ENCODE measurements at regions not wholly inside any gene's neighbourhood (a gene's known extent, or its start where the extent isn't known, plus 50 kb on each side); places are given as distances from the start of the nearest gene placed in this dataset.

DNA sequence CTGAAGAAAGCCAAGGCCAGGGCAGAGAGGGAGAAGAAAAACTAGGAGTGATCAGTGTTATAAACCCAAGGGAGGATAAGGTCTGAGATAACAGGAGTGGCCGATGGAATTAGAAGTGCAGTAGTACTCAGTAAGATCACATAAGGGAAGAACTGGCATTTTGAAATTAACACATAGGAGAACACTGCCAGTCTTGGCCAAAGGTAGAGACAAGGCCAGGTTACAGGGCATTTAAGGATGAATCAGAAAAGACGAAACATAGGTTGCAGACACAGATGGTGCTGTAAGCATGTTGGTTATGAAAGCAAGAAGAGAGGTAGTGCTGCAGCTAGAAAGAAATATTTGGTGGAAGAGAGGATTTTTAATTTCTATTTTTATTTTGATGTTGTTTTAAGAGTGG, 278.9 kb upstream of the SNX7 start:
- TF ChIP-seq, protein P1, sequence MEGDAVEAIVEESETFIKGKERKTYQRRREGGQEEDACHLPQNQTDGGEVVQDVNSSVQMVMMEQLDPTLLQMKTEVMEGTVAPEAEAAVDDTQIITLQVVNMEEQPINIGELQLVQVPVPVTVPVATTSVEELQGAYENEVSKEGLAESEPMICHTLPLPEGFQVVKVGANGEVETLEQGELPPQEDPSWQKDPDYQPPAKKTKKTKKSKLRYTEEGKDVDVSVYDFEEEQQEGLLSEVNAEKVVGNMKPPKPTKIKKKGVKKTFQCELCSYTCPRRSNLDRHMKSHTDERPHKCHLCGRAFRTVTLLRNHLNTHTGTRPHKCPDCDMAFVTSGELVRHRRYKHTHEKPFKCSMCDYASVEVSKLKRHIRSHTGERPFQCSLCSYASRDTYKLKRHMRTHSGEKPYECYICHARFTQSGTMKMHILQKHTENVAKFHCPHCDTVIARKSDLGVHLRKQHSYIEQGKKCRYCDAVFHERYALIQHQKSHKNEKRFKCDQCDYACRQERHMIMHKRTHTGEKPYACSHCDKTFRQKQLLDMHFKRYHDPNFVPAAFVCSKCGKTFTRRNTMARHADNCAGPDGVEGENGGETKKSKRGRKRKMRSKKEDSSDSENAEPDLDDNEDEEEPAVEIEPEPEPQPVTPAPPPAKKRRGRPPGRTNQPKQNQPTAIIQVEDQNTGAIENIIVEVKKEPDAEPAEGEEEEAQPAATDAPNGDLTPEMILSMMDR (IDR thresholded peaks at IDR 0.05; ENCODE audit: insufficient read depth, missing control alignments), result no peak
- FAIRE-seq (no peak), DNase-seq (ENCODE audit: insufficient read length, low spot score) (no peak)

DNA sequence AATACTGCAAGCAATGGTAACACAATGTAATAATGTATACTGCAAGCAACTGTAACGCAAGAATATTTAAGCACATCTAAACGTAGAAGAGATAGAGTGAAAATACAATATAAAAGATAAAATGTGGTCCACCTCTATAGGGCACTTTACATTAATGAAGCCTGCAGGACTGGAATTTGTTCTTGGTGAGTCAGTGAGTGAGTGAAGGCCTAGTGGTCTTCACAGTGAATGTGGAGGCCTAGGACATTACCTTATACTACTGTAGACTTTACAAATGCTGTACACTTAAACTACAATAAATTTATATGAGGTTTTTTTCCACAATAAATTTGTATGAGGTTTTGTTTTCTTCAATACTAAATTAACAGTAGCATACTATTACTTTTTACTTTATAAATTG, 287.4 kb upstream of the SNX7 start:
- FAIRE-seq (no peak), DNase-seq (ENCODE audit: insufficient read length, low spot score) (no peak)
- TF ChIP-seq, protein P1 (IDR thresholded peaks at IDR 0.05; ENCODE audit: insufficient read depth, missing control alignments), result no peak

DNA sequence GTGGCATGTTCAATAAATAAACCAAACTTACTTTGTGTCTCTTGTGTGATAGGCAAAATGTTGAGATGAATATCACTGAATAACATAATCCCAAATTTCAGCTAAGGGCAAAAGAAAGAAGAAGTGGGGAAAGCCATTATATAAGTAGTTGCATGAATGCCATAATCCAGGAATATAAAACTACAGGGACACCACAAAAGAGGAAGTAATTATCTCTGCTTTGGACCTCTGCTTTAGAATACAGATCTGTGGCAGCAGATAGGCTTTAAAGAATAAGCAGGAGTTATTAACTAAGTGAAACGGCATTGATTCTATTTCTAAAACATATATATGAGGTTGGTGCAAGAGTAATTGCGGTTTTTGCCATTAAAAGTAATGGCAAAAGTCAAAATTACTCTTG, 288.5 kb upstream of the SNX7 start:
- TF ChIP-seq, protein P1 (IDR thresholded peaks at IDR 0.05; ENCODE audit: insufficient read depth, missing control alignments), result no peak
- no peak for FAIRE-seq

DNA sequence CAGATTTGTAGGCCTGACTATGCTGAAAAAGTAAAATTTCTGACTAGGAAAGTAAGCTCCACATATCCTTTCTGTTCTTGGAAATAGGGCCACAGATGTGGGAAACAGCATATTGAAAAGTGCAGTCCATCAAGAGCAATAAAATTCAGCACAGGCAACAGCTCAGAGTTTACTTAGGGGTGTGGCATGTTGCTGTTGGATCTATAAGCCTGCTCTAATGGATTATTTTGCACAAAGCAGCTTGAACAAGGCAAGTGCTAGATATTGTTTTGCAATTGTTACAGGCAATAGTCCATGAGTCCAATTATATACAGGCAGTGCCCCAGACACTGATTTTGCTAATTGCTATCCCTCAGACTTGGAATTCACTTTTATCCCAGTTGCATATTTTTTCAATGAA, 289.8 kb upstream of the SNX7 start:
- TF ChIP-seq, protein P1 (IDR thresholded peaks at IDR 0.05; ENCODE audit: insufficient read depth, missing control alignments), result no peak
- FAIRE-seq (no peak), DNase-seq (ENCODE audit: insufficient read length, low spot score) (no peak)

More for the DNA sequence above, 288.5 kb upstream of the SNX7 start:
- DNase-seq (ENCODE audit: insufficient read length, low spot score), result no peak

DNA sequence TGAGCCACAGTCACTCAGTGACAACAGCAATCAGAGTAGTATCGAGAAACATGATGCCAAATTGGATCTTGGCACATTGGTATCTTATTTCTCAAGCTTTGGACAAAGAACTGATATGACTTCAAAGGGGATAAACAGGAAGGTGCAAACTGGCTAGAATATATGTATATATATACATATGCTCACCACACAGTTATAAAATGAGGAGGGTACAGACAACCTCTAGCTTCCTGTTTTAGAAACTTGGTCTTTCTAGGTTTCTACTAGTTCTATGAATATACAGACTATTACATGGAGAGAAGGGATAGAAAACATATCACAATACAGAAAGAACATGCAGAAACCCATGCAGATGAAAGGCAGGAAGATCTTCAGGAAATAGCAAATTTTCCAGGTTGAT, 292.1 kb upstream of the SNX7 start:
- TF ChIP-seq, protein P1 (IDR thresholded peaks at IDR 0.05; ENCODE audit: insufficient read depth, missing control alignments), result no peak
- DNase-seq (ENCODE audit: insufficient read length, low spot score) (no peak), FAIRE-seq (no peak)

DNA sequence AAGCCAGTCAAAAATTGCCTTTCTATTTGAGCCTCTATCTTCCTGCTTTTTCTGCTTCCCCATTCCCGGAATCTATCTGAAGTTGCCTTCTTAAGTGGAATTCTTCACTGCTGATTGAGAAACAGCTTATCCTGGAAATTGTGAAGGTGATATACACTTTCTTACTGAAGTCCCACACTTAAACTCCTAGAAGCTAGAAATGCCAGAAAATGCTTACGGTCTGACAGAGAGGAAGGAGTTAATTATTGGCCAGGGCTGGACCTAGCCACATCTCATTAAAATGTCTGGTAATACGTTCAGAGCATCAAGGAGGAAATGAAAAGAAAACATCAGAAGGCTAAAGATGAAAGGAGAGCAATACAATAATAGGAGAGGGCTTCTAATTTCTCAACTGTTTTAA, 292.5 kb upstream of the SNX7 start:
- DNase-seq (ENCODE audit: insufficient read length, low spot score) (no peak), FAIRE-seq (no peak)
- TF ChIP-seq, protein P1 (IDR thresholded peaks at IDR 0.05; ENCODE audit: insufficient read depth, missing control alignments), result no peak

DNA sequence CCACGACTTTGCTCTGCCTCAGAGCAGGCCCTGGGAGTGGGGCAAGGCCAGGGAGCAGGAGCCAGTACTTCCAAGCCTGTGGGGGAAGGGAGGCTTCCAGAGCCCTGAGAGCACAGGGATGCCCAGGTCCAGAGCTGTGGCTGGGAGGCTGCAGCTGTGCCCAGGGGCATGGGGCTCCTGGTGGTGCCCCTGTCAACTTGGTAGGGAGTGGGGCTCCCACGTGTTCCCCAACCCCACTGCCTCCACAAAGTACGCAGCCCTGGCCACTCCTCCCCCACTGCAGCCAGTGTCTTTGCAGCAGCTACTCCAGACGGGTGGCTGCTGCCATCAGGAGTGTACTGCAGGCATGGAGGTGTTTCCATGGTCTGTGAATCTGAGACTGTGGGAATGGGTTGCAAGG, 294.1 kb upstream of the SNX7 start:
- TF ChIP-seq, protein P1 (IDR thresholded peaks at IDR 0.05; ENCODE audit: insufficient read depth, missing control alignments), result no peak

More for the DNA sequence above, 294.1 kb upstream of the SNX7 start:
- DNase-seq (ENCODE audit: insufficient read length, low spot score) (no peak), FAIRE-seq (no peak)
